ENCODE measurements at regions not wholly inside any gene's neighbourhood (a gene's known extent, or its start where the extent isn't known, plus 50 kb on each side); places are given as distances from the start of the nearest gene placed in this dataset.

DNA sequence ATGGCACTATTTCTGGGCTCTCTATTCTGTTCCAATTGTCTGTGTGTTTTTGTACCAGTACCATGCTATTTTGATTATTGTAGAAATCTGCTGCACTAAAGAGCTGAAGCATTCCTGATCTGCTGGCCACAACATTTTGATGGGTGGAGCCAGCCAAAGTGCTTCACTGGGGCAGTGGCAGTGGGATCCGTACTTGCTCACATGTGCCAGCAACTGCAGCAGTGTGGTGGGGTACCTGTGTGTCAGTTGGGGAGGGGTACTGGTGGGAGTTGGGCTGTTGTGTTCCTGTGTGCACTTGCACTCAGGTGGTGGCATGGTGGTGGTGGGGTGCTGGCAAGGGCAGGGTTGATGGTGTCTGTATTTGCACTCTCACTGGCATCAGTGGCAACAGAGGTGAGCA is 204.6 kb upstream of the ALG10 start:
- H3K27ac ChIP-seq (ENCODE audit: low read depth) = no peak overlapping the region
- H4K20me1 ChIP-seq (replicated peaks; ENCODE audit: insufficient read depth) = no peaks in the 10 kb centered on the region
- no peaks in the 10 kb centered on the region for H3K27me3 ChIP-seq (ENCODE audit: insufficient read depth)
- no peak overlapping the region for H3K4me2 ChIP-seq
- H3F3A ChIP-seq (replicated peaks; ENCODE audit: low read depth) = no peaks in the 10 kb centered on the region
- ATAC-seq (no peak), DNase-seq (ENCODE audit: low spot score) (no peak)
- Mint-ChIP-seq H3K9me3 (peaks cover 28% of the 10 kb centered on the region), H3K36me3 (ENCODE audit: low read depth) (peaks cover 10% of the 10 kb centered on the region; the same call in 2 of the 3 replicates), H3K27ac (no peak overlapping the region), H3K4me3 (no peak overlapping the region), H3K4me1 (no peaks in the 10 kb centered on the region), H3K27me3 (ENCODE audit: insufficient read depth, low read depth, poor library complexity) (peaks cover 5% of the 10 kb centered on the region)
- H3K9me2 ChIP-seq (ENCODE audit: insufficient read depth) = 0 out of 2 replicates have a peak, but pooled peaks cover 29% of the 10 kb centered on the region
- no peaks in the 10 kb centered on the region for H3K36me3 ChIP-seq (ENCODE audit: insufficient read depth)
- no peaks in the 10 kb centered on the region for H3K4me1 ChIP-seq (ENCODE audit: insufficient read depth)
- no peak overlapping the region for H2AFZ ChIP-seq
- H3K79me2 ChIP-seq (replicated peaks; ENCODE audit: insufficient read depth) = no peaks in the 10 kb centered on the region
- TF ChIP-seq CREB1 (CRISPR knock-in tag; IDR thresholded peaks at IDR 0.05; ENCODE audit: low read depth) (no peak), NANOG (IDR thresholded peaks at IDR 0.05; ENCODE audit: borderline replicate concordance) (no peak), EZH2phosphoT487 (IDR thresholded peaks at IDR 0.05; ENCODE audit: unreplicated experiment) (no peak)
- TF ChIP-seq, protein P1, sequence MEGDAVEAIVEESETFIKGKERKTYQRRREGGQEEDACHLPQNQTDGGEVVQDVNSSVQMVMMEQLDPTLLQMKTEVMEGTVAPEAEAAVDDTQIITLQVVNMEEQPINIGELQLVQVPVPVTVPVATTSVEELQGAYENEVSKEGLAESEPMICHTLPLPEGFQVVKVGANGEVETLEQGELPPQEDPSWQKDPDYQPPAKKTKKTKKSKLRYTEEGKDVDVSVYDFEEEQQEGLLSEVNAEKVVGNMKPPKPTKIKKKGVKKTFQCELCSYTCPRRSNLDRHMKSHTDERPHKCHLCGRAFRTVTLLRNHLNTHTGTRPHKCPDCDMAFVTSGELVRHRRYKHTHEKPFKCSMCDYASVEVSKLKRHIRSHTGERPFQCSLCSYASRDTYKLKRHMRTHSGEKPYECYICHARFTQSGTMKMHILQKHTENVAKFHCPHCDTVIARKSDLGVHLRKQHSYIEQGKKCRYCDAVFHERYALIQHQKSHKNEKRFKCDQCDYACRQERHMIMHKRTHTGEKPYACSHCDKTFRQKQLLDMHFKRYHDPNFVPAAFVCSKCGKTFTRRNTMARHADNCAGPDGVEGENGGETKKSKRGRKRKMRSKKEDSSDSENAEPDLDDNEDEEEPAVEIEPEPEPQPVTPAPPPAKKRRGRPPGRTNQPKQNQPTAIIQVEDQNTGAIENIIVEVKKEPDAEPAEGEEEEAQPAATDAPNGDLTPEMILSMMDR (conservative IDR thresholded peaks at IDR 0.05; ENCODE audit: low read depth in 2 of 2) = no peak
- no peak overlapping the region for H3K4me3 ChIP-seq

DNA sequence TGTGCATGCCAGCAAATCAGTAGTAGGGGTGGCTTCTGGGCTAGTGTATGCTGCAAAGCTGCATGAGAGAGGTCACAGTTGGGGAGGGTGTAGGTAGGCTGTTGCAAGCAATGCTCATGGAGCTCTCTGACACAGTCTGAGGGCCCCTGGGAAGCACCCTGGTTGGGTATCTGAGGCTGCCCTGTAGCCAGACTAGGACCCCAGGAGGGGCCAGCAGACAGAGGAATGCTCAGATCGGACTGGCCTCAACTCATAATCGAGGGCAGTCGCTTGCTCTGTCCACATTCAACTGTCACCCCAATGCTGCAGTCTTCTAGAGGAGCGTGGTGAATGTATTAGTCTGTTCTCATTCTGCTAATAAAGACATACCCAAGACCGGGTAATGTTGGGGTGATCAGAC is 204.0 kb upstream of the ALG10 start:
- H3K27me3 Mint-ChIP-seq (ENCODE audit: insufficient read depth, low read depth, poor library complexity) = peaks cover 5% of the 10 kb centered on the region
- no peak overlapping the region for H3K4me3 Mint-ChIP-seq
- Histone ChIP-seq H3K4me3 (no peak overlapping the region), H3K27ac (ENCODE audit: low read depth) (no peak overlapping the region), H3K4me1 (ENCODE audit: insufficient read depth) (no peaks in the 10 kb centered on the region), H3K79me2 (replicated peaks; ENCODE audit: insufficient read depth) (no peaks in the 10 kb centered on the region), H3K27me3 (ENCODE audit: insufficient read depth) (no peaks in the 10 kb centered on the region), H2AFZ (no peak overlapping the region), H3K4me2 (no peak overlapping the region), H3K36me3 (ENCODE audit: insufficient read depth) (no peaks in the 10 kb centered on the region), H4K20me1 (replicated peaks; ENCODE audit: insufficient read depth) (no peaks in the 10 kb centered on the region), H3F3A (replicated peaks; ENCODE audit: low read depth) (no peaks in the 10 kb centered on the region), H3K9me2 (ENCODE audit: insufficient read depth) (0 out of 2 replicates have a peak, but pooled peaks cover 29% of the 10 kb centered on the region)
- H3K27ac Mint-ChIP-seq = no peak overlapping the region
- peaks cover 28% of the 10 kb centered on the region for H3K9me3 Mint-ChIP-seq
- DNase-seq (ENCODE audit: low spot score) (no peak), ATAC-seq (no peak)
- peaks cover 10% of the 10 kb centered on the region; the same call in 2 of the 3 replicates for H3K36me3 Mint-ChIP-seq (ENCODE audit: low read depth)
- no peaks in the 10 kb centered on the region for H3K4me1 Mint-ChIP-seq
- TF ChIP-seq POLR2AphosphoS5 (IDR thresholded peaks at IDR 0.05; ENCODE audit: low read depth) = no peak
- TF ChIP-seq NANOG (IDR thresholded peaks at IDR 0.05; ENCODE audit: borderline replicate concordance) = no peak
- TF ChIP-seq CREB1 (CRISPR knock-in tag; IDR thresholded peaks at IDR 0.05; ENCODE audit: low read depth) = no peak
- TF ChIP-seq EZH2phosphoT487 (IDR thresholded peaks at IDR 0.05; ENCODE audit: unreplicated experiment) = no peak
- no peak for TF ChIP-seq ETS1 (IDR thresholded peaks at IDR 0.05)
- TF ChIP-seq ZNF331 (CRISPR knock-in tag; IDR thresholded peaks at IDR 0.05; ENCODE audit: low read depth) = no peak
- TF ChIP-seq, protein P2, sequence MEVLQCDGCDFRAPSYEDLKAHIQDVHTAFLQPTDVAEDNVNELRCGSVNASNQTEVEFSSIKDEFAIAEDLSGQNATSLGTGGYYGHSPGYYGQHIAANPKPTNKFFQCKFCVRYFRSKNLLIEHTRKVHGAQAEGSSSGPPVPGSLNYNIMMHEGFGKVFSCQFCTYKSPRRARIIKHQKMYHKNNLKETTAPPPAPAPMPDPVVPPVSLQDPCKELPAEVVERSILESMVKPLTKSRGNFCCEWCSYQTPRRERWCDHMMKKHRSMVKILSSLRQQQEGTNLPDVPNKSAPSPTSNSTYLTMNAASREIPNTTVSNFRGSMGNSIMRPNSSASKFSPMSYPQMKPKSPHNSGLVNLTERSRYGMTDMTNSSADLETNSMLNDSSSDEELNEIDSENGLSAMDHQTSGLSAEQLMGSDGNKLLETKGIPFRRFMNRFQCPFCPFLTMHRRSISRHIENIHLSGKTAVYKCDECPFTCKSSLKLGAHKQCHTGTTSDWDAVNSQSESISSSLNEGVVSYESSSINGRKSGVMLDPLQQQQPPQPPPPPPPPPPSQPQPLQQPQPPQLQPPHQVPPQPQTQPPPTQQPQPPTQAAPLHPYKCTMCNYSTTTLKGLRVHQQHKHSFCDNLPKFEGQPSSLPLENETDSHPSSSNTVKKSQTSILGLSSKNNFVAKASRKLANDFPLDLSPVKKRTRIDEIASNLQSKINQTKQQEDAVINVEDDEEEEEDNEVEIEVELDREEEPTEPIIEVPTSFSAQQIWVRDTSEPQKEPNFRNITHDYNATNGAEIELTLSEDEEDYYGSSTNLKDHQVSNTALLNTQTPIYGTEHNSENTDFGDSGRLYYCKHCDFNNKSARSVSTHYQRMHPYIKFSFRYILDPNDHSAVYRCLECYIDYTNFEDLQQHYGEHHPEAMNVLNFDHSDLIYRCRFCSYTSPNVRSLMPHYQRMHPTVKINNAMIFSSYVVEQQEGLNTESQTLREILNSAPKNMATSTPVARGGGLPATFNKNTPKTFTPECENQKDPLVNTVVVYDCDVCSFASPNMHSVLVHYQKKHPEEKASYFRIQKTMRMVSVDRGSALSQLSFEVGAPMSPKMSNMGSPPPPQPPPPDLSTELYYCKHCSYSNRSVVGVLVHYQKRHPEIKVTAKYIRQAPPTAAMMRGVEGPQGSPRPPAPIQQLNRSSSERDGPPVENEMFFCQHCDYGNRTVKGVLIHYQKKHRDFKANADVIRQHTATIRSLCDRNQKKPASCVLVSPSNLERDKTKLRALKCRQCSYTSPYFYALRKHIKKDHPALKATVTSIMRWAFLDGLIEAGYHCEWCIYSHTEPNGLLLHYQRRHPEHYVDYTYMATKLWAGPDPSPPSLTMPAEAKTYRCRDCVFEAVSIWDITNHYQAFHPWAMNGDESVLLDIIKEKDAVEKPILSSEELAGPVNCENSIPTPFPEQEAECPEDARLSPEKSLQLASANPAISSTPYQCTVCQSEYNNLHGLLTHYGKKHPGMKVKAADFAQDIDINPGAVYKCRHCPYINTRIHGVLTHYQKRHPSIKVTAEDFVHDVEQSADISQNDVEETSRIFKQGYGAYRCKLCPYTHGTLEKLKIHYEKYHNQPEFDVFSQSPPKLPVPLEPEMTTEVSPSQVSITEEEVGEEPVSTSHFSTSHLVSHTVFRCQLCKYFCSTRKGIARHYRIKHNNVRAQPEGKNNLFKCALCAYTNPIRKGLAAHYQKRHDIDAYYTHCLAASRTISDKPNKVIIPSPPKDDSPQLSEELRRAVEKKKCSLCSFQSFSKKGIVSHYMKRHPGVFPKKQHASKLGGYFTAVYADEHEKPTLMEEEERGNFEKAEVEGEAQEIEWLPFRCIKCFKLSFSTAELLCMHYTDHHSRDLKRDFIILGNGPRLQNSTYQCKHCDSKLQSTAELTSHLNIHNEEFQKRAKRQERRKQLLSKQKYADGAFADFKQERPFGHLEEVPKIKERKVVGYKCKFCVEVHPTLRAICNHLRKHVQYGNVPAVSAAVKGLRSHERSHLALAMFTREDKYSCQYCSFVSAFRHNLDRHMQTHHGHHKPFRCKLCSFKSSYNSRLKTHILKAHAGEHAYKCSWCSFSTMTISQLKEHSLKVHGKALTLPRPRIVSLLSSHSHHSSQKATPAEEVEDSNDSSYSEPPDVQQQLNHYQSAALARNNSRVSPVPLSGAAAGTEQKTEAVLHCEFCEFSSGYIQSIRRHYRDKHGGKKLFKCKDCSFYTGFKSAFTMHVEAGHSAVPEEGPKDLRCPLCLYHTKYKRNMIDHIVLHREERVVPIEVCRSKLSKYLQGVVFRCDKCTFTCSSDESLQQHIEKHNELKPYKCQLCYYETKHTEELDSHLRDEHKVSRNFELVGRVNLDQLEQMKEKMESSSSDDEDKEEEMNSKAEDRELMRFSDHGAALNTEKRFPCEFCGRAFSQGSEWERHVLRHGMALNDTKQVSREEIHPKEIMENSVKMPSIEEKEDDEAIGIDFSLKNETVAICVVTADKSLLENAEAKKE (CRISPR knock-in tag; IDR thresholded peaks at IDR 0.05) = no peak
- TF ChIP-seq JUNB (IDR thresholded peaks at IDR 0.05; ENCODE audit: unreplicated experiment) = no peak
- no peak for TF ChIP-seq STAT1 (IDR thresholded peaks at IDR 0.05; ENCODE audit: unreplicated experiment)
